Keratinocyte (primary cell): ENCODE measurements at regions not wholly inside any gene's neighbourhood (a gene's known extent, or its start where the extent isn't known, plus 50 kb on each side); places are given as distances from the start of the nearest gene placed in this dataset.

Source experiments
- DNase-seq: peaks from one replicate; pipeline ENCODE4 v3.0.0-alpha.2; 2011; ENCODE audit warnings: low read depth, missing footprints, low spot score
- FAIRE-seq: peaks from 2 replicates; lab custom pipeline; 2011; peaks lifted over from hg19 to GRCh38; lab: Jason Lieb, UNC
- H2AFZ ChIP-seq: 2 replicates; pipeline ENCODE4 v1.6.0; 2012; ENCODE audit warnings: low read length, control low read depth, inconsistent platforms; ENCODE audit not compliant: control insufficient read depth
- H3K27ac ChIP-seq: 2 replicates; pipeline ENCODE4 v1.5.1; 2011; ENCODE audit warnings: low read length; ENCODE audit not compliant: control insufficient read depth, insufficient read depth
- H3K27me3 ChIP-seq: 3 replicates; pipeline ENCODE4 v1.6.0; 2011; ENCODE audit warnings: low read length; ENCODE audit not compliant: control insufficient read depth, insufficient read depth; ENCODE audit errors: extremely low read depth
- H3K36me3 ChIP-seq, 2 experiments: 2 replicates in 1 of 2; 3 replicates in 1 of 2; pipeline ENCODE4 v1.5.1; 2011; ENCODE audit warnings: low read length in 2 of 2, mild to moderate bottlenecking in 1 of 2; ENCODE audit not compliant: control insufficient read depth in 2 of 2, insufficient read depth in 2 of 2; ENCODE audit errors: extremely low read depth in 1 of 2
- H3K4me1 ChIP-seq: 3 replicates; pipeline ENCODE4 v1.5.1; 2011; ENCODE audit warnings: low read length; ENCODE audit not compliant: control insufficient read depth, insufficient read depth; ENCODE audit errors: extremely low read depth
- H3K4me2 ChIP-seq: 3 replicates; pipeline ENCODE4 v1.6.0; 2011; ENCODE audit warnings: low read depth, low read length; ENCODE audit not compliant: control insufficient read depth, insufficient read depth; ENCODE audit errors: extremely low read depth
- H3K4me3 ChIP-seq, 3 experiments: fragments of 200-600 bp in 1 of 3; sonication (generic) in 1 of 3; 2 replicates in 2 of 3; 3 replicates in 1 of 3; pipeline ENCODE4 v1.5.1; 2011 to 2016; ENCODE audit warnings: low read length in 3 of 3, mild to moderate bottlenecking in 3 of 3, control low read depth in 2 of 3, inconsistent platforms in 1 of 3, low read depth in 1 of 3, mixed read lengths in 1 of 3, mixed run types in 1 of 3, moderate library complexity in 1 of 3; ENCODE audit not compliant: control insufficient read depth in 2 of 3, insufficient read depth in 2 of 3; ENCODE audit errors: extremely low read depth in 1 of 3
- H3K79me2 ChIP-seq: 2 replicates; pipeline ENCODE4 v1.6.0; 2012; ENCODE audit warnings: low read length; ENCODE audit not compliant: control insufficient read depth, insufficient read depth
- H3K9ac ChIP-seq: 3 replicates; pipeline ENCODE4 v1.6.0; 2011; ENCODE audit warnings: low read length; ENCODE audit not compliant: control insufficient read depth, insufficient read depth; ENCODE audit errors: extremely low read depth
- H3K9me1 ChIP-seq: 3 replicates; pipeline ENCODE4 v1.6.0; 2011; ENCODE audit warnings: low read length; ENCODE audit not compliant: control insufficient read depth, insufficient read depth; ENCODE audit errors: extremely low read depth
- H3K9me3 ChIP-seq: 2 replicates; pipeline ENCODE4 v1.5.1; 2012; ENCODE audit warnings: low read depth, low read length; ENCODE audit not compliant: control insufficient read depth
- H4K20me1 ChIP-seq: 3 replicates; pipeline ENCODE4 v1.6.0; 2011; ENCODE audit warnings: low read length; ENCODE audit not compliant: control insufficient read depth, insufficient read depth; ENCODE audit errors: extremely low read depth
- CTCF ChIP-seq, 3 experiments: IDR thresholded peaks in 1 of 3; conservative IDR thresholded peaks in 1 of 3; optimal IDR thresholded peaks in 1 of 3; 2 replicates in 2 of 3; 3 replicates in 1 of 3; pipeline versions ENCODE3 to v1.5.1; 2011; ENCODE audit warnings: low read length in 3 of 3, mild to moderate bottlenecking in 3 of 3, moderate library complexity in 2 of 3, control low read depth in 1 of 3, inconsistent platforms in 1 of 3; ENCODE audit not compliant: insufficient read depth in 2 of 3; ENCODE audit errors: extremely low read depth in 1 of 3
- EZH2 ChIP-seq: IDR thresholded peaks from one replicate; pipeline ENCODE4 v1.6.1; 2012; ENCODE audit warnings: inconsistent platforms, mild to moderate bottlenecking, low read length, moderate library complexity
- dilution Hi-C: fragments of 300-500 bp; cut with MboI; formaldehyde crosslinking; loops from one replicate; pipeline ENCODE4 v1.7.0; 2020; ENCODE audit warnings: low sequenced_read_pairs; ENCODE audit not compliant: extremely low pct_ligation_motif_present

- Histone ChIP-seq H3K4me1 (peaks cover 21% of the 10 kb centered on the region), H3K9me1 (peaks cover 2% of the 10 kb centered on the region), H2AFZ (no peak overlapping the region), H3K27ac (no peak overlapping the region), H3K27me3 (no peaks in the 10 kb centered on the region), H3K4me2 (no peak overlapping the region), H3K9ac (no peak overlapping the region), H3K4me3 (no peak overlapping the region), H3K9me3 (no peaks in the 10 kb centered on the region), H3K36me3 (no peaks in the 10 kb centered on the region), H4K20me1 (no peaks in the 10 kb centered on the region), H3K79me2 (no peaks in the 10 kb centered on the region)
- TF ChIP-seq EZH2 (no peak), CTCF (optimal IDR thresholded peaks at IDR 0.05 in 1 of 3, IDR thresholded peaks at IDR 0.05 in 1 of 3, conservative IDR thresholded peaks at IDR 0.05 in 1 of 3; ENCODE audit: extremely low read depth in 1 of 3, insufficient read depth in 2 of 3, low read length in 3 of 3) (no peak)
- DNase-seq (no peak), FAIRE-seq (no peak)
- dilution Hi-C loops = no loop called here
Measured at GRCh38 chr9:86765746-86766430, 181.4 kb downstream of the GAS1 start.

- Histone ChIP-seq H3K4me1 (peaks cover 21% of the 10 kb centered on the region), H3K4me3 (no peak overlapping the region), H2AFZ (no peak overlapping the region), H3K9me1 (peaks cover 2% of the 10 kb centered on the region), H3K27me3 (no peaks in the 10 kb centered on the region), H4K20me1 (no peaks in the 10 kb centered on the region), H3K4me2 (no peak overlapping the region), H3K79me2 (no peaks in the 10 kb centered on the region), H3K36me3 (no peaks in the 10 kb centered on the region), H3K27ac (no peak overlapping the region), H3K9ac (no peak overlapping the region), H3K9me3 (no peaks in the 10 kb centered on the region)
- FAIRE-seq (no peak), DNase-seq (no peak)
- TF ChIP-seq CTCF (optimal IDR thresholded peaks at IDR 0.05 in 1 of 3, IDR thresholded peaks at IDR 0.05 in 1 of 3, conservative IDR thresholded peaks at IDR 0.05 in 1 of 3; ENCODE audit: extremely low read depth in 1 of 3, insufficient read depth in 2 of 3, low read length in 3 of 3) (no peak), EZH2 (no peak)
- dilution Hi-C loops = no loop called here
Measured at GRCh38 chr9:86764671-86765343, 182.5 kb downstream of the GAS1 start.
